ENCODE measurements at regions not wholly inside any gene's neighbourhood (a gene's known extent, or its start where the extent isn't known, plus 50 kb on each side); places are given as distances from the start of the nearest gene placed in this dataset.
"Not testable (repeated sequence)": the region's sequence is repeated elsewhere in the genome, so short reads cannot be mapped to it uniquely, and the experiment has no call there.

DNA sequence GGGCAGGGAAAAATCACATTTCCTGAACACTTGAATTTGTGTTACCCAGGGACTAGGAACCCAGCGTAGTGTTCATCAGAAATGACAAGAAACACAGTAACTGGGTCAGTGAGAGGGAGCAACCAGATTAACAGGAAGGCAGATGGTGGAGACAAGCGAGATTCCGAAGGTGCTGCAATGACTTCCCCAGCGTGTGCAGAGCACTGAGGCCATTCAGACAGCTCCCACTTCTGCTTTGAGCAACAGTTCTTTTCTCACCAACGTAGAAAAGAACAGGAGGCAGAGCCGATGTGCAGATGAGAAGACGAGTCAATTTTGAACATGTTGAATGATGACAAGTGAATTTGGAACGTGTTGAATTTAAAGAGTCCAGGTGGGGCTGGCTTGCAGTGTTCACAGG lies 63.1 kb upstream of the IFNGR1 start:
- H3K27me3 ChIP-seq (ENCODE audit: insufficient read depth, low read length) = no peaks in the 10 kb centered on the region
- no peak overlapping the region for H3K9ac ChIP-seq (ENCODE audit: low read depth, low read length)
- H3K4me1 ChIP-seq (ENCODE audit: insufficient read depth, low read length) = peaks cover 7% of the 10 kb centered on the region

DNA sequence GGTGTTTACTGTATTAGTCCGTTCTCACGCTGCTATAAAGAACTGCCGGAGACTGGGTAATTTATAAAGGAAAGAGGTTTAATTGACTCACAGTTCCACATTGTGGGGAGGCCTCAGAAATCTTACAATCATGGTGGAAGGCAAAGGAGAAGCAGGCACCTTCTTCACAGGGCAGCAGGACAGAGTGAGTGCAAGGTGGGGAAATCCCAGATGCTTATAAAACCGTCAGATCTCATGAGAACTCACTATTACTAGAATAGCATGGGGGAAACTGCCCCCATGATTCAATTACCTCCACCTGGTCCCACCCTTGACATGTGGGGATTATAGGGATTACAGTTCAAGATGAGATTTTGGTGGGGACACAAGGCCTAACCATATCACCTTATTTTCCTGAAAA lies 60.1 kb upstream of the IFNGR1 start:
- not testable (repeated sequence) for H3K27ac ChIP-seq (ENCODE audit: low read length); H3K4me3 ChIP-seq (ENCODE audit: low read length); H3K9me3 ChIP-seq (ENCODE audit: insufficient read depth, low read depth, low read length); H3K27me3 ChIP-seq (ENCODE audit: insufficient read depth, low read length); H3K9ac ChIP-seq (ENCODE audit: low read depth, low read length); H3K36me3 ChIP-seq (ENCODE audit: insufficient read depth, low read depth, low read length); H3K4me1 ChIP-seq (ENCODE audit: insufficient read depth, low read length)

More for the DNA sequence above, 63.1 kb upstream of the IFNGR1 start:
- Histone ChIP-seq H3K4me3 (ENCODE audit: low read length) (no peak overlapping the region), H3K9me3 (ENCODE audit: insufficient read depth, low read depth, low read length) (no peaks in the 10 kb centered on the region), H3K36me3 (ENCODE audit: insufficient read depth, low read depth, low read length) (no peaks in the 10 kb centered on the region), H3K27ac (ENCODE audit: low read length) (no peak overlapping the region)

DNA sequence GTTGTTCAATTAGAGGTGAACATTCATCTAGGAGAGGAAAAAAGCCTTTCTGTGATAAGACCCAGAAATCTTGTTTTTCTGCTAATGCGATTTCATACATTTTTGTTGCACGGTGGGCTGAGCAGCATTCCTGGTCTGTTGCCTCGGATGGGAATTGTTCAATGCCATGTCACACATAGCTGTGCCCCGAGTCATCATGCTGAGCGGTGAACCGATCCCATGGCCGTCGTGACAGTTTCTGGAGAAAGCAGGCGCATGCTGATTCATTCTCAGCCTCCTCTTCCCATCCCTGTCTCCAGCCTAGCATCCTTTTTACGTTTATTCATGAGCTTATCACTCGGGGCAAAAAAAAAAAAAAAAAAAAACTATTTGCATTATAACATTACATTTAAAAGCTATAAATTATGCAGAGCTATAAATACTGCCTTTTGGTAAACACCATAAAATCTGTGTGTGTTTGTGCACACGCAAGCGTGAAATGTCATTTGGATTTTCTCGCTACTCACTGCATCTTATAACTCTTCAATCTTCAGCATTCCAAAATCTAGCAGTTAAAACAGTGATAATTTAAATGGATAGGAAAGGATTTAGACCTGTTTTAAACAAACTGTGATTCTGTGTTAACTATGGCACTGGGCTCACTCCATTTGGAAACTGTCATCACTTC lies 58.9 kb upstream of the IFNGR1 start:
- H3K27ac ChIP-seq (ENCODE audit: low read length) = no peak overlapping the region
- H3K4me3 ChIP-seq (ENCODE audit: low read length) = no peak overlapping the region
- H3K9ac ChIP-seq (ENCODE audit: low read depth, low read length) = no peak overlapping the region

GRCh38 chr6:137272403-137272802 lies 53.2 kb upstream of the IFNGR1 start:
- no peak overlapping the region for H3K27ac ChIP-seq (ENCODE audit: low read length)
- no peaks in the 10 kb centered on the region for H3K36me3 ChIP-seq (ENCODE audit: insufficient read depth, low read depth, low read length)
- H3K27me3 ChIP-seq (ENCODE audit: insufficient read depth, low read length) = no peaks in the 10 kb centered on the region
- no peak overlapping the region for H3K4me3 ChIP-seq (ENCODE audit: low read length)
- H3K4me1 ChIP-seq (ENCODE audit: insufficient read depth, low read length) = peaks cover 4% of the 10 kb centered on the region
- H3K9me3 ChIP-seq (ENCODE audit: insufficient read depth, low read depth, low read length) = no peaks in the 10 kb centered on the region
- H3K9ac ChIP-seq (ENCODE audit: low read depth, low read length) = no peak overlapping the region

More for the DNA sequence above, 58.9 kb upstream of the IFNGR1 start:
- peaks cover 10% of the 10 kb centered on the region for H3K4me1 ChIP-seq (ENCODE audit: insufficient read depth, low read length)
- H3K9me3 ChIP-seq (ENCODE audit: insufficient read depth, low read depth, low read length) = no peaks in the 10 kb centered on the region
- H3K27me3 ChIP-seq (ENCODE audit: insufficient read depth, low read length) = no peaks in the 10 kb centered on the region
- no peaks in the 10 kb centered on the region for H3K36me3 ChIP-seq (ENCODE audit: insufficient read depth, low read depth, low read length)

DNA sequence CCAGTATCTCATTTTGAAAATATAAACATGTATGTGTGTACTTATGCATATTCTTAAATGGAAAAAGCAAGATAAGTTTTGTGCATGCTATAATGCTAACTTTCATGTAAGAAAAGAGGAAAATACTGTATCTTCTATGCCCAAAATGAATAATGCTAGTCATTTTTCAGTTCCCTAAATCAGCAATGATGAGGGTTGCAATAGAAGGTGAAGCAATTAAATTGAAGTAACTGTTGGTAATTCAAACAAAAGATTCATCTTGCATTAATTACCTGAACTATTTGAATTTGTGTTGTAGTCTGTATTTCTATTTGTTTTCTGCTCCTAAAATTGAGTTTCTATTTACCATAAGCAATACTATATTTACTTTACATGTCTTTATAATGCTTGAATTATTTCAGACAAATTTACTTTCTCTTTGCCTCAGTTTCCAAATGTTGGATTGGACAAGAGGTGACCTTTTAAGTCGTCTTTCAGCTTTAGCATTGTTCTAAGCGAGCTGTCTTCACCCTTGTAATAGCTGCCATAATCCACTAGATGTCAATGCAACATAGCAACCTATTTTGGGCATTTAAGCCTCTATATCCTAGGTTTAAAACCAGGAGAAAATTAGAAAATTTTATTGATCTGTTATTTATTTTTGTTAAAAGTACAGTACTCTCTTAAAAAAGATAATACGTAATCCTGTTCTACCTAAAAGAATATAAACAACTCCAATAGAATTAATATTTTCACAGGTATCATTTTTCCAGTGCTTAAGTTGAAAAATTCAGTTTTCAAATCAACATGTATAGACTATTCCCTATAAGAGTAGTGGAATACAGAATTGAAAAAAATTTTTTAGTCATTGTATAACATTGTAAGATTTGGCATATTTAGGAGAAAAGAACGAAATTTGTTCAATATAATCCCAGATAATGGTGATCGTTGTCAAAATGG lies 52.3 kb upstream of the IFNGR1 start:
- no peaks in the 10 kb centered on the region for H3K36me3 ChIP-seq (ENCODE audit: insufficient read depth, low read depth, low read length)
- H3K27ac ChIP-seq (ENCODE audit: low read length) = no peak overlapping the region
- H3K4me3 ChIP-seq (ENCODE audit: low read length) = no peak overlapping the region
- no peaks in the 10 kb centered on the region for H3K27me3 ChIP-seq (ENCODE audit: insufficient read depth, low read length)
- H3K4me1 ChIP-seq (ENCODE audit: insufficient read depth, low read length) = no peaks in the 10 kb centered on the region
- H3K9me3 ChIP-seq (ENCODE audit: insufficient read depth, low read depth, low read length) = no peaks in the 10 kb centered on the region
- H3K9ac ChIP-seq (ENCODE audit: low read depth, low read length) = no peak overlapping the region

- no peak overlapping the region for H3K27ac ChIP-seq (ENCODE audit: low read length)
- H3K9ac ChIP-seq (ENCODE audit: low read depth, low read length) = no peak overlapping the region
- H3K4me1 ChIP-seq (ENCODE audit: insufficient read depth, low read length) = no peaks in the 10 kb centered on the region
- H3K4me3 ChIP-seq (ENCODE audit: low read length) = no peak overlapping the region
- H3K27me3 ChIP-seq (ENCODE audit: insufficient read depth, low read length) = no peaks in the 10 kb centered on the region
- no peaks in the 10 kb centered on the region for H3K9me3 ChIP-seq (ENCODE audit: insufficient read depth, low read depth, low read length)
- no peaks in the 10 kb centered on the region for H3K36me3 ChIP-seq (ENCODE audit: insufficient read depth, low read depth, low read length)
These were observed 50.6 kb upstream of the IFNGR1 start for GRCh38 chr6:137269803-137270202.

- no peak overlapping the region for H3K4me3 ChIP-seq (ENCODE audit: low read length)
- no peaks in the 10 kb centered on the region for H3K9me3 ChIP-seq (ENCODE audit: insufficient read depth, low read depth, low read length)
- H3K27ac ChIP-seq (ENCODE audit: low read length) = no peak overlapping the region
- H3K9ac ChIP-seq (ENCODE audit: low read depth, low read length) = no peak overlapping the region
- no peaks in the 10 kb centered on the region for H3K27me3 ChIP-seq (ENCODE audit: insufficient read depth, low read length)
- no peaks in the 10 kb centered on the region for H3K36me3 ChIP-seq (ENCODE audit: insufficient read depth, low read depth, low read length)
- H3K4me1 ChIP-seq (ENCODE audit: insufficient read depth, low read length) = no peaks in the 10 kb centered on the region
These were observed 50.2 kb upstream of the IFNGR1 start for GRCh38 chr6:137269347-137269746.
